HG03060 (cell line): ENCODE measurements at regions not wholly inside any gene's neighbourhood (a gene's known extent, or its start where the extent isn't known, plus 50 kb on each side); places are given as distances from the start of the nearest gene placed in this dataset.

Experiments used
- ATAC-seq: cut with Tn5 transposase; IDR thresholded peaks from one replicate; pipeline ENCODE4 v1.9.1; 2021; ENCODE audit warnings: low read depth, moderate number of reproducible peaks; ENCODE audit not compliant: unreplicated experiment

GRCh38 chr9:84169240-84169639 lies 171.3 kb downstream of the SLC28A3 start:
- no peak for ATAC-seq

GRCh38 chr9:84170521-84171141 lies 169.9 kb downstream of the SLC28A3 start:
- ATAC-seq = no peak

GRCh38 chr9:84173961-84174360 lies 166.6 kb downstream of the SLC28A3 start:
- no peak for ATAC-seq

- no peak for ATAC-seq
These were observed 166.1 kb downstream of the SLC28A3 start for GRCh38 chr9:84174486-84174885.

- no peak for ATAC-seq
These were observed 163.2 kb downstream of the SLC28A3 start for GRCh38 chr9:84177407-84177806.

GRCh38 chr9:84179531-84179930 lies 161.0 kb downstream of the SLC28A3 start:
- ATAC-seq = no peak

GRCh38 chr9:84187090-84187489 lies 153.5 kb downstream of the SLC28A3 start:
- ATAC-seq = no peak

GRCh38 chr9:84189904-84190303 lies 150.7 kb downstream of the SLC28A3 start:
- ATAC-seq = no peak

- ATAC-seq = no peak
These were observed 150.1 kb downstream of the SLC28A3 start for GRCh38 chr9:84190411-84190810.

- ATAC-seq = no peak
These were observed 133.7 kb downstream of the SLC28A3 start for GRCh38 chr9:84206801-84207370.

GRCh38 chr9:84207491-84207951 lies 133.0 kb downstream of the SLC28A3 start:
- ATAC-seq = no peak

GRCh38 chr9:84212246-84212645 lies 128.3 kb downstream of the SLC28A3 start:
- no peak for ATAC-seq

- ATAC-seq = no peak
These were observed 127.6 kb downstream of the SLC28A3 start for GRCh38 chr9:84212982-84213381.

GRCh38 chr9:84216151-84216550 lies 124.4 kb downstream of the SLC28A3 start:
- ATAC-seq = no peak

- ATAC-seq = no peak
These were observed 122.2 kb downstream of the SLC28A3 start for GRCh38 chr9:84218322-84218721.

- no peak for ATAC-seq
These were observed 116.3 kb downstream of the SLC28A3 start for GRCh38 chr9:84224246-84224645.
